SU-DHL-6 (cell line): ENCODE measurements at regions not wholly inside any gene's neighbourhood (a gene's known extent, or its start where the extent isn't known, plus 50 kb on each side); places are given as distances from the start of the nearest gene placed in this dataset.

Source experiments
- CTCF ChIP-seq: fragments of 200-600 bp; sonication (generic); IDR thresholded peaks from one replicate; pipeline ENCODE4 v1.5.1; 2017; ENCODE audit warnings: antibody characterized with exemption, mild to moderate bottlenecking, low read length, moderate library complexity; ENCODE audit not compliant: insufficient read depth, poor library complexity, severe bottlenecking
- EZH2phosphoT487 ChIP-seq: fragments of 200-600 bp; sonication (generic), shearing (Covaris generic); conservative IDR thresholded peaks from 2 replicates; pipeline ENCODE4 v1.6.1; 2018; ENCODE audit warnings: mild to moderate bottlenecking, antibody characterized with exemption, low read length, moderate library complexity, mixed read lengths

GRCh38 chrX:63561425-63561824, 210.3 kb upstream of the SPIN4 start:
- TF ChIP-seq CTCF = no peak
- no peak for TF ChIP-seq EZH2phosphoT487
